A673 (cell line): ENCODE measurements at regions not wholly inside any gene's neighbourhood (a gene's known extent, or its start where the extent isn't known, plus 50 kb on each side); places are given as distances from the start of the nearest gene placed in this dataset.

Source experiments
- BruUV-seq: library from RNA; stranded (reverse); fragments of 400-500 nt; replicated peaks from 2 replicates; lab custom pipeline; 2021; lab: Mats Ljungman, UMichigan
- CTCF ChIA-PET: fragments of 300-600 bp; sonication (Branson Sonifier 250); formaldehyde crosslinking; loops from one replicate; lab custom pipeline; 2022; ENCODE audit warnings: antibody characterized with exemption; lab: Charles Lee
- POLR2A ChIA-PET: fragments of 300-600 bp; sonication (Branson Sonifier 250); formaldehyde crosslinking; loops from one replicate; lab custom pipeline; 2022; ENCODE audit warnings: antibody characterized with exemption; ENCODE audit not compliant: low non-redundant PET; lab: Charles Lee
- DNase-seq: peaks from one replicate; pipeline ENCODE4 v3.0.0-alpha.2; 2015; ENCODE audit warnings: low spot score
- H3K27ac ChIP-seq: fragments of 200-600 bp; sonication (generic); 2 replicates; pipeline ENCODE4 v1.5.1; 2016; ENCODE audit warnings: mixed run types, low read depth, mild to moderate bottlenecking, mixed read lengths, antibody characterized with exemption, low read length; ENCODE audit not compliant: poor library complexity, severe bottlenecking
- H3K27me3 ChIP-seq: fragments of 200-600 bp; sonication (generic); replicated peaks from 2 replicates; pipeline ENCODE4 v1.6.1; 2017; ENCODE audit warnings: mixed run types, low read depth, mild to moderate bottlenecking, mixed read lengths, antibody characterized with exemption, low read length; ENCODE audit not compliant: insufficient read depth, poor library complexity
- H3K36me3 ChIP-seq: fragments of 200-600 bp; sonication (generic); 2 replicates; pipeline ENCODE4 v1.6.1; 2016; ENCODE audit warnings: mixed run types, mild to moderate bottlenecking, mixed read lengths, antibody characterized with exemption, low read length; ENCODE audit not compliant: insufficient read depth, poor library complexity, severe bottlenecking
- H3K4me1 ChIP-seq: fragments of 200-600 bp; sonication (generic); 2 replicates; pipeline ENCODE4 v1.6.1; 2017; ENCODE audit warnings: mixed run types, mild to moderate bottlenecking, mixed read lengths, antibody characterized with exemption, low read length; ENCODE audit not compliant: insufficient read depth, poor library complexity, severe bottlenecking
- H3K4me3 ChIP-seq: fragments of 200-600 bp; sonication (generic); 2 replicates; pipeline ENCODE4 v1.5.1; 2016; ENCODE audit warnings: low read depth, mixed run types, mild to moderate bottlenecking, mixed read lengths, low read length; ENCODE audit not compliant: poor library complexity, severe bottlenecking
- H3K9me3 ChIP-seq: fragments of 200-600 bp; sonication (generic); 2 replicates; pipeline ENCODE4 v1.6.1; 2016; ENCODE audit warnings: mixed run types, low read depth, mild to moderate bottlenecking, mixed read lengths, antibody characterized with exemption, low read length; ENCODE audit not compliant: poor library complexity, severe bottlenecking
- CTCF ChIP-seq: fragments of 300-800, 200-600 bp; sonication (generic); conservative IDR thresholded peaks from 2 replicates; pipeline ENCODE4 v1.5.1; 2017; ENCODE audit warnings: low read depth, mild to moderate bottlenecking, antibody characterized with exemption, low read length, moderate library complexity, mixed read lengths
- EZH2 ChIP-seq: fragments of 200-600 bp; sonication (generic); IDR thresholded peaks from 2 replicates; pipeline ENCODE4 v1.6.1; 2017; ENCODE audit warnings: borderline replicate concordance, low read depth, mild to moderate bottlenecking, mixed read lengths, antibody characterized with exemption, low read length; ENCODE audit not compliant: poor library complexity, severe bottlenecking
- intact Hi-C: fragments of 100-400 bp; cut with micrococcal nuclease; formaldehyde crosslinking; loops from one replicate; pipeline ENCODE4 v1.10.0; 2022; ENCODE audit not compliant: unreplicated experiment

GRCh38 chr16:65268331-65268730 lies 146.5 kb upstream of the CDH11 start:
- Histone ChIP-seq H3K9me3 (no peaks in the 10 kb centered on the region), H3K27ac (no peak overlapping the region), H3K27me3 (no peaks in the 10 kb centered on the region), H3K4me3 (no peak overlapping the region), H3K36me3 (no peaks in the 10 kb centered on the region), H3K4me1 (no peaks in the 10 kb centered on the region)
- TF ChIP-seq CTCF: no peak
- TF ChIP-seq EZH2: no peak
- POLR2A ChIA-PET: no interaction called here
- no peak for DNase-seq
- no TSS peak for BruUV-seq
- CTCF ChIA-PET: no interaction called here
- intact Hi-C loops: no loop called here

GRCh38 chr16:65263896-65264295 lies 142.0 kb upstream of the CDH11 start:
- ChIA-PET CTCF (no interaction called here), POLR2A (no interaction called here)
- DNase-seq: no peak
- Histone ChIP-seq H3K9me3 (no peaks in the 10 kb centered on the region), H3K27me3 (no peaks in the 10 kb centered on the region), H3K4me1 (no peaks in the 10 kb centered on the region), H3K36me3 (no peaks in the 10 kb centered on the region), H3K4me3 (no peak overlapping the region), H3K27ac (no peak overlapping the region)
- BruUV-seq: no TSS peak
- TF ChIP-seq EZH2 (no peak), CTCF (no peak)
- intact Hi-C loops: no loop called here

- POLR2A ChIA-PET: no interaction called here
- Histone ChIP-seq H3K9me3 (no peaks in the 10 kb centered on the region), H3K27me3 (no peaks in the 10 kb centered on the region), H3K4me1 (no peaks in the 10 kb centered on the region), H3K27ac (no peak overlapping the region), H3K36me3 (no peaks in the 10 kb centered on the region), H3K4me3 (no peak overlapping the region)
- TF ChIP-seq CTCF: no peak
- no peak for TF ChIP-seq EZH2
- no TSS peak for BruUV-seq
- CTCF ChIA-PET: no interaction called here
- DNase-seq: no peak
- intact Hi-C loops: no loop called here
Observed at GRCh38 chr16:65260746-65261145, 138.9 kb upstream of the CDH11 start.
